PC-9 (cell line): ENCODE measurements at regions not wholly inside any gene's neighbourhood (a gene's known extent, or its start where the extent isn't known, plus 50 kb on each side); places are given as distances from the start of the nearest gene placed in this dataset.

Experiments used
- BruUV-seq: library from RNA; stranded (reverse); fragments of 400-500 nt; replicated peaks from 2 replicates; lab custom pipeline; 2021; lab: Mats Ljungman, UMichigan
- CTCF ChIA-PET: fragments of 300-600 bp; sonication (Branson Sonifier 250); formaldehyde crosslinking; loops from one replicate; lab custom pipeline; 2022; ENCODE audit warnings: antibody characterized with exemption; lab: Charles Lee
- POLR2A ChIA-PET: fragments of 300-600 bp; sonication (Branson Sonifier 250); formaldehyde crosslinking; loops from one replicate; lab custom pipeline; 2022; ENCODE audit warnings: antibody characterized with exemption; ENCODE audit not compliant: unreplicated experiment; lab: Charles Lee
- DNase-seq, 2 experiments: peaks; one replicate each; pipeline versions ENCODE4 v3.0.0 to v3.0.0-alpha.2; 2015 to 2022; ENCODE audit warnings: mixed read lengths in 1 of 2
- H2AFZ ChIP-seq: fragments of 200-600 bp; sonication (generic); 2 replicates; pipeline ENCODE4 v1.8.1; 2017; ENCODE audit warnings: antibody characterized with exemption
- H3F3A ChIP-seq: fragments of 200-600 bp; sonication (generic); 2 replicates; pipeline ENCODE4 v1.8.1; 2017; ENCODE audit warnings: antibody characterized with exemption, mild to moderate bottlenecking, low read depth; ENCODE audit not compliant: insufficient read depth
- H3K27ac ChIP-seq: fragments of 200-600 bp; sonication (generic); 2 replicates; pipeline ENCODE4 v1.6.1; 2016; ENCODE audit warnings: mixed run types
- H3K27me3 ChIP-seq: fragments of 200-600 bp; sonication (generic); 2 replicates; pipeline ENCODE4 v1.6.1; 2016; ENCODE audit warnings: low read depth, mixed run types; ENCODE audit not compliant: insufficient read depth
- H3K36me3 ChIP-seq: fragments of 200-600 bp; sonication (generic); 2 replicates; pipeline ENCODE4 v1.6.1; 2016; ENCODE audit warnings: low read depth, mixed run types
- H3K4me1 ChIP-seq: fragments of 200-600 bp; sonication (generic); replicated peaks from 2 replicates; pipeline ENCODE4 v1.6.1; 2016; ENCODE audit warnings: mixed run types; ENCODE audit not compliant: insufficient read depth
- H3K4me2 ChIP-seq: fragments of 200-600 bp; sonication (generic); 2 replicates; pipeline ENCODE4 v1.6.1; 2017; ENCODE audit warnings: mixed run types
- H3K4me3 ChIP-seq: fragments of 200-600 bp; sonication (generic); 2 replicates; pipeline ENCODE4 v1.6.1; 2016; ENCODE audit warnings: mixed run types
- H3K79me2 ChIP-seq: fragments of 200-600 bp; sonication (generic); 2 replicates; pipeline ENCODE4 v1.6.1; 2017; ENCODE audit warnings: low read depth, mixed run types
- H3K9me2 ChIP-seq: fragments of 200-600 bp; sonication (generic); 2 replicates; pipeline ENCODE4 v1.8.1; 2017; ENCODE audit warnings: mild to moderate bottlenecking; ENCODE audit not compliant: insufficient read depth
- H3K9me3 ChIP-seq: fragments of 200-600 bp; sonication (generic); 2 replicates; pipeline ENCODE4 v1.8.1; 2016; ENCODE audit warnings: low read depth; ENCODE audit not compliant: insufficient read depth
- H4K20me1 ChIP-seq: fragments of 200-600 bp; sonication (generic); 2 replicates; pipeline ENCODE4 v1.8.1; 2017; ENCODE audit not compliant: insufficient read depth
- CTCF ChIP-seq: fragments of 200-600 bp; sonication (generic); conservative IDR thresholded peaks from 2 replicates; pipeline ENCODE4 v1.6.1; 2017; ENCODE audit warnings: mixed run types, antibody characterized with exemption, mild to moderate bottlenecking, moderate library complexity
- EZH2 ChIP-seq: fragments of 200-600 bp; sonication (generic); IDR thresholded peaks from 2 replicates; pipeline ENCODE4 v1.8.0; 2017; ENCODE audit warnings: antibody characterized with exemption, low read depth
- intact Hi-C: fragments of 100-400 bp; cut with micrococcal nuclease; formaldehyde crosslinking; loops from one replicate; pipeline ENCODE4 v1.10.0; 2022; ENCODE audit not compliant: unreplicated experiment

- Histone ChIP-seq H2AFZ (no peak overlapping the region), H3K36me3 (no peaks in the 10 kb centered on the region), H3F3A (no peaks in the 10 kb centered on the region), H4K20me1 (no peaks in the 10 kb centered on the region), H3K4me3 (no peak overlapping the region), H3K27ac (no peak overlapping the region), H3K4me1 (no peaks in the 10 kb centered on the region), H3K79me2 (no peaks in the 10 kb centered on the region), H3K27me3 (no peaks in the 10 kb centered on the region), H3K4me2 (no peak overlapping the region), H3K9me3 (no peaks in the 10 kb centered on the region), H3K9me2 (no peaks in the 10 kb centered on the region)
- no TSS peak for BruUV-seq
- ChIA-PET CTCF (no interaction called here), POLR2A (no interaction called here)
- no peak for DNase-seq
- intact Hi-C loops = no loop called here
- TF ChIP-seq EZH2 = no peak
- TF ChIP-seq CTCF = no peak
Measured at GRCh38 chr7:26988836-26989374, 106.9 kb downstream of the HOXA1 start.

- no peak overlapping the region for H2AFZ ChIP-seq
- H3K4me3 ChIP-seq = no peak overlapping the region
- no peaks in the 10 kb centered on the region for H4K20me1 ChIP-seq
- no peak for TF ChIP-seq CTCF
- no peak for TF ChIP-seq EZH2
- no peak overlapping the region for H3K4me2 ChIP-seq
- ChIA-PET CTCF (no interaction called here), POLR2A (no interaction called here)
- DNase-seq = no peak
- intact Hi-C loops = no loop called here
- H3K27ac ChIP-seq = no peak overlapping the region
- no peaks in the 10 kb centered on the region for H3K9me3 ChIP-seq
- no peaks in the 10 kb centered on the region for H3K4me1 ChIP-seq
- no peaks in the 10 kb centered on the region for H3F3A ChIP-seq
- BruUV-seq = no TSS peak
- H3K36me3 ChIP-seq = no peaks in the 10 kb centered on the region
- H3K27me3 ChIP-seq = no peaks in the 10 kb centered on the region
- no peaks in the 10 kb centered on the region for H3K9me2 ChIP-seq
- no peaks in the 10 kb centered on the region for H3K79me2 ChIP-seq
Measured at GRCh38 chr7:26987338-26987737, 108.5 kb downstream of the HOXA1 start.

- H3F3A ChIP-seq = no peaks in the 10 kb centered on the region
- no peak overlapping the region for H2AFZ ChIP-seq
- H4K20me1 ChIP-seq = no peaks in the 10 kb centered on the region
- TF ChIP-seq EZH2 (no peak), CTCF (no peak)
- no peaks in the 10 kb centered on the region for H3K9me2 ChIP-seq
- no peak overlapping the region for H3K27ac ChIP-seq
- H3K9me3 ChIP-seq = no peaks in the 10 kb centered on the region
- intact Hi-C loops = no loop called here
- CTCF ChIA-PET = interaction anchor here (0.7 kb wide), 1 partner anchor 9 kb away, joined by 3 read pairs; no protein-coding TSS in a partner anchor
- H3K36me3 ChIP-seq = no peaks in the 10 kb centered on the region
- POLR2A ChIA-PET = interaction anchor here (0.5 kb wide), 1 partner anchor 115 kb away, joined by 4 read pairs; no protein-coding TSS in a partner anchor
- BruUV-seq = no TSS peak
- DNase-seq = no peak
- no peaks in the 10 kb centered on the region for H3K79me2 ChIP-seq
- no peak overlapping the region for H3K4me3 ChIP-seq
- no peak overlapping the region for H3K4me2 ChIP-seq
- no peaks in the 10 kb centered on the region for H3K27me3 ChIP-seq
- no peaks in the 10 kb centered on the region for H3K4me1 ChIP-seq
Measured at GRCh38 chr7:26978146-26978545, 113.8 kb upstream of the SKAP2 start.
